GM19351 (cell line): ENCODE measurements at regions not wholly inside any gene's neighbourhood (a gene's known extent, or its start where the extent isn't known, plus 50 kb on each side); places are given as distances from the start of the nearest gene placed in this dataset.
A peak's percentile ranks its signal among the peaks of the same experiment; 100 is the strongest.
"Not testable (repeated sequence)": the region's sequence is repeated elsewhere in the genome, so short reads cannot be mapped to it uniquely, and the experiment has no call there.

ENCODE experiments used
- ATAC-seq: cut with Tn5 transposase; IDR thresholded peaks from one replicate; pipeline ENCODE4 v1.9.1; 2021; ENCODE audit warnings: mild to moderate bottlenecking, moderate library complexity; ENCODE audit not compliant: unreplicated experiment

DNA sequence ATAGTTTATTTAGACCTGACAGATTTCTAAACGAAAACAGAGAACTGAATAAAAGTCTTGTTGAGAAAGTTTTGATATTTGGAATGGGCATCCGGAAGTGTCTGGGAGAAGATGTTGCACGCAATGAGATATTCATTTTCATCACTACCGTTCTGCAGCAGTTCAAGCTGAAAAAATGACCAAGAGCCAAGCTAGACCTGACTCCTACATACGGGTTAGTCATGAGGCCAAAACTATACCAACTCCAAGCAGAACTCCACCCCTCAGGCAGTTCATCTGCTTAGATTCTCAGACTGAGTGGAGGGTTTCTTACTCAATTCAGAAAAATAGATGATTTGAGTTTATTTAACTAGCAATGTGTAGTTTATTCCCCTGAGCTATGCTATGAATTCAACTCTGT is 95.4 kb upstream of the ANXA1 start:
- ATAC-seq, result no peak

DNA sequence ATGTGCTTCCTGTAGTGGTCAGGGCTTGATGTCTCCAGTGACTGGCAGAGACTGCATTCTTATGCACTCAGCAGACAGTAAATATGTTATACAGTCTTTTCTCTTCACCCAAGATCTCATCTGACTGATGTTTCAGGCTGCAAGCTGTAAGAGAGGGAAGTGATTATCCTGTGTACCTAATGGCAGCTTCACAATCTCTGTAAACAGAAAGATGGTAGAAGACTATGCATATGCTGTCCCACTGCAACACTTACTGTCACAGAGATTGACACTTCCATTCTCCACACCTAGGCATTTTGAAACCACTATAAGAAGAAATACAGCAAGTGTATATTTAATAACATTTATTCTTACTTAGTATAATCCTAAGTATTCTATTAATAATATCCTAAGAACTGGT is 97.6 kb upstream of the ANXA1 start:
- no peak for ATAC-seq

DNA sequence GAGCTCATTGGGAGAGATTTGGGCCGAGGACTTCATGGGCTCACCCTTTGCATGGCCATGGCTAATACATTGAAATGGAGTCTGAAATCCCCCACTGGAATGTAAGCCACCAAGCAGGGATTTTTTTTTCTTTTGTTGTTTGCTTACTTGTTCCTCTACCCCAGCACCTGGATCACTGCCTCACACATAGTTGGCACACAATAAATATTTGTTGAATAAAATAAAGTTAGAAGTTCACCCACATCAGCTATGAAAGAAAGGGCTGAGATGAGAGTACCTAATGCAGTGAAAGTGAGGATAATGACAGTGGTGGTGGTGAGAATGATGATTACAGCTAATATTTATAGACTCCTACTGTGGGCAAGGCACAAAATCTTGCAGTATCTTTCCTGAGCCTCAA is 98.1 kb upstream of the ANXA1 start:
- ATAC-seq, result no peak

DNA sequence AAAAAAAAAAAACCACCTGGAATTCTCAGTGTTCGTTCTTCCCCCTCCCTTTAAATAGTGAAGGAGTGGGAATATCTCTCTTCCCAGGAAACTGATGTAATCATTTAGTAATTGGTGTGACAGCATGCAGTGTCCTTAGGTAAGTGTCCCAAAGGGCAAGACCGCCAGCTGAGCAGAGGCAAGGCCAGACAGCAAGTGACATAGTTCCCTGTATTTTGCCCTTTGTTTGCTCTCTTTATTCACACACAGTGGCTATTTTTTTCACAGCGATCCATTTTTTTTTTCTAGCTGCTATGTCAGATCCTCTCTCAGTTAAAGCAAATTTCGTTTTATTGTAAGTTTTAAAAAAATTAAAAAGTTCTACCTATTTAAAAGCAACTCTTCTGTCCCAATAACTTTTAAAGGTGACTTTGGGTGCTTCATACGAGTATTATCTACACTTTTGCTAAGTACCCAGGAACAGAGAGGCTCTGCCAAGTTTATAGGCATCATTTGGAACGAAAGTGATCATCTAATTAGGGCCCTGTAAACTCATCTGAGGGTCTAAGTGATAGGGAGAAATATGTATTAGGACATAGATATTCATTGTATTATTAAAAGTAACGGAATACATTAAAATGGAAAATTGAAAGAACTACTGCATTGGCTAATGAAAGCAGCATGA is 98.2 kb upstream of the ALDH1A1 start:
- no peak for ATAC-seq

DNA sequence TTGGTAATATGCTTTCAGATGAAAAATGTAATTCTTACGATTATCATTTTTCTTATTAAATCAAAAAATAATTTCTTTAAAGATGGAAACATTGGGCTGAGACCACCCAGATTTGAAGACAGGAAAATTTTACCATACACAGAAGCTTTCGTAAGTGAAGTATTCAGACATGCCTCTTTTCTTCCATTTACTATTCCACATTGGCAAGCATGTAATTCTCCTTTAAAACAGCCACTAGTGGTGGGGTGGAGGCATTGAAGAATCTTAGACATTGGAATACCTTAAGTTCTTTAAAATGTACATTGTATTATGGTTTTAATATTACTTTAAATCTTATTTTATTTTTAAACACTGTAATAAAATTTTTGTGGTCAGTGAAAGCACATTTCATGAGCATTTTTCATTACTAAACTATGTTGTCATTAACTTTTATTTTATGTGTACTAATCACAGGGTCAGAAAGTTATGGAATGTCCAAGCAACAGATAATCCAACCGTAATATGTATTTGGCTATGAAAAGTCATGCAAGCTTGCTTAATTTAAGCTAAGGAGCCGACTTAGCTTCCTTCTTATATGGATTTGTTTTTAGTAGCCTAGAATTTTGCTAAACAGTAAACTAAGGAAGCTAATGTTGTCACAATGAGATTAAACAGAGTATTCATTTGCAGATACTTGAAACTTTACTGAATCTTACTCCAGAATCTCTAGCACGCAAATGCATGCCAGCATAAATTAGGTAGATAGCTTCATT is 97.4 kb upstream of the ALDH1A1 start:
- ATAC-seq, result no peak

DNA sequence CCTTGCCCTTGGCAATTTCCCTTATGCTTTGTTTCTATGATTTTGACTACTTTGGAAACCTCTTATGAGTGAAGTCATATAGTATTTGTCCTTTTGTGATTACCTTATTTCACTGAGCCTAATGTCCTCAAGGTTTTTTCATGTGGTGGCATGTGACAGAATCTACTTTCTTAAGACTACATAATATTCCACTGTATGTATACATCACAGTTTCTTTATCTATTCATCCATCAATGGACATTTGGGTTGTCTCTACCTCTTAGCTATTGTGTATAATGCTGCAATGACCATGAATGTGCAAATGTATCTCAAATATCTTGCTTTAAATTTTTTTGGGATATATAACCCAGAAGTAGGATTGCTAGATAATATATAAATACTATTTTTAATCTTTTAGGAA is 96.4 kb upstream of the ALDH1A1 start:
- ATAC-seq, result no peak

DNA sequence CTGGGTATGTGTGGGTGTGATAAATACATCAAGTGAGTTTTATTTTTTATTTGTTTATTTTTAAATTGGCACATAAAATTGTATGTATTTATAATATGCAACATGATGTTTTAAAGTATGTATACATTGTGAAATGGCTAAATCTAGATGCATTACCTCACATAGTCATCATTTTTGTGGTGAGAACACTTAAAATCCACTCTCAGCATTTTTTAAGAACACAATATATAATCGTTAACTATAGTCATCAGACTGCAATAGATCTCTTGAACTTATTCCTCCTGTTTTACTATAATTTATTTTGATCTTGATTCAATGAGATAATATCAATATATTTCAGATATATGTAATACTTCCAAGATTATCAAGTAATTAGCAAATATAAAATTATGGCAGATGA is 93.9 kb upstream of the ALDH1A1 start:
- ATAC-seq, result no peak

DNA sequence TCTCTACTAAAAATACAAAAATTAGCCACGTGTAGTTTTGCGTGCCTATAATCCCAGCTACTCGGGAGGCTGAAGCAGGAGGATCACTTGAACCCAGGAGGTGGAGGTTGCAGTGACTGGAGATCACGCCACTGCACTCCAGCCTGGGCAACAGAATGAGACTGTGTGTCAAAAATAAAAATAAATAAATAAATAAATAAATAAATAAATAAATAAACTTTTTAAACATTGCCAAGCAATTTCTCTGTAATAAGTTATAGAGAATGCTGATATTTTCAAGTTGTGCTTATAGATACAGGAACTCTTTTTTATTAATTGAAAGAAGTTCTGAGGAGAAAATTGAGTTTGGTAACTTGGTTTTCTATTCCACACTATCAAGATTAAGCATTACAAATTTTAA is 91.9 kb upstream of the ALDH1A1 start:
- not testable (repeated sequence) for ATAC-seq

DNA sequence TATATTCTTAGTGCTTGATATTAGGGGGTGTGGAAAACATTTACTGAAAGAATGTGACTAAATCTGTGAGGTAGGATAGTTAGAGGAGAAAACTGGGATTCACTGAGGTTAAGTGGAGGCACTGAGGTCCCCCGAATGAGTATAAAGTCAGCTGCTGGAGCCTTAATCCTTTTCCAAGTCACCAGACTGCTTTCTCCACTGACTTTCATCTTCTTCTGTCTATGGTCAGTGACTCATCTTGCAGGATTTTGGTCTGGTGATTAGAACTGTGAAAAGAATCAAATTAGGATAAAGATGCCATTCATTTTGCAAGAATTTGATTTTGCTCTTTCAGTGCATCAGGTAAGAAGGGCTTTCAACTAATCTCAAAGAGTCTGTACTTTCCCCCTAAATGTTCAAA is 89.3 kb upstream of the ALDH1A1 start:
- no peak for ATAC-seq

DNA sequence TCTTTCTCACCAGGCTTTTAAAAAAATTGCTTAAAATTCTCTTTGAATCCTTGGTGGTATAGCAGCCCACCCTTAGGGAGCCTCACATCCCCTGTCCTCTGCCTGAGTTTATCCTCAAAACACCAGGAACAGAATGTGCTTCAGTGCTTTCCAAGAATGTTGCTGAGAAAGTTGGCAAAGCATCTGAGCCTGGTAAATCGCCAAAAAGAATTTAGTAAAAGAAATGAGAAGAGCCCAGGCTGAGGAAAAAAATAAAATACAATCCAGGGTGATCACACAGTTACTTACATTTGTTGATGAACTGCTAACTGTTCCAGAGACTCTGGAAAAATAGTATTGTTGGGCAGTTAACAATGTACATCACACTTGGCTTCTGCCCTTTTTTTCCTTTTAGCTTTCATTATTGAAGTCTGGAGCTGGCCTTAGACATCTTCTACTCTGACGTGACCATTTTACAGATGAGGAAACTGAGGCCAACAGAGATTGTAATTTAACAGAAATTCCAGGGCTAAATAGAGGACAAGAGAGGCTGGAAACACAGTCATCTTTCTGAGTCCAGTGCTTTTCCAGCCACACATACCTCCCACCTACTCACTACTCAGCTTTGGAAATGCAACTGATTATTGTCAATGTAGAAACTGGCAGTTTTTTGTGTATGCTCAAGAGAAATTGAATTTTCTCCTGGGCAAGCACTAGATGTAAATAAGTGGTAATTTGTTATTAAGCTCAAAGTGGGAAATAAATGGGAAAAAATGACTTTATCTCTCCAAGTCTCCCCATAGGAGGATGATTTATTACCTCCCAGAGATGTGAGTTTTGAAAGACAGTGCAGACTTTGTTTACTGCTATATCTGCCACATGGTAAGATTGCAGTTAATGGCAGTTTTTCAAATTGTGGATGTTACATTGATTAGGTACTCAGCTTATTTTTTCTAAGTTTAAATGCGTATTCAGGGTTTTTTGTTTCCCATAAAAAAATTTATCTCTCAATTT is 86.7 kb upstream of the ALDH1A1 start:
- no peak for ATAC-seq

DNA sequence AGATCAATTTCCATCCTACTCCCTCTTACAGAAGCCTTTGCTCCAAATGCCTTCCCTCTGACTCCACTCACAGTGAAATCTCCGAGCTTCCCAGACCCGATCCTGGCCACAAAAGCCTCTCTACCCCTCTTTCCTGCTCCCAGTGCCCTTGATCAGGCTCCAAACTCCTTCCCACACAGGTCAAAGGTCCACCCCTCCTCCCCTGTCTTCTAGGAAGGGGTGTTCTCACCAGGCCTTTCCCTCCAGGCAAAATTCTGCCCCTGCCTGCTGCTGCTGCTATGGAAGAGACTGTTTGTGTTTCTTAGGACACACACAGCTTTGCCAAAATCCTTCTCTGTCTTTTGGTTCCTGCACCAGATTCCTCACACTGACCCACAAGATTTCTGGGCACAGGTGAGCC is 85.8 kb upstream of the ALDH1A1 start:
- ATAC-seq, result no peak

DNA sequence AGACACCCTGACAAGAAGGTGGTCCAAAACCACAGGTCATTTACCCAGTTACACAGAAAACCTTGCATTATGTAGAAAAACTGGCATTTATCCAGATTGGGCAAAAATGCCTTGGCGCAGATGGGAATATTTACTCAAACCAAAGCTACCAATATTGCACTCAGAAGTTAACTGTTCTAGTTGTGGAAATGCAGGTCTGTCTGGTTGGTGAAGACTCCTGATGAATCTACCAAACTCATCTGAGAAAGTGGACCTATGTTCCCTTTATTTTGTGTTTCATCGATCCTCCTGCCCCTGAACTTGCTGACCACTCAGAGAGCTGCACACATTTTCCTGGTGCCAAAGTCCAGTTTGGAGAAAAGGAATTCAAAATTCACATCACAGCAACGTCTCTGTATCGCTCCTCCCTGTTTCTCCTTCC is 85.2 kb upstream of the ALDH1A1 start:
- ATAC-seq, result no peak

DNA sequence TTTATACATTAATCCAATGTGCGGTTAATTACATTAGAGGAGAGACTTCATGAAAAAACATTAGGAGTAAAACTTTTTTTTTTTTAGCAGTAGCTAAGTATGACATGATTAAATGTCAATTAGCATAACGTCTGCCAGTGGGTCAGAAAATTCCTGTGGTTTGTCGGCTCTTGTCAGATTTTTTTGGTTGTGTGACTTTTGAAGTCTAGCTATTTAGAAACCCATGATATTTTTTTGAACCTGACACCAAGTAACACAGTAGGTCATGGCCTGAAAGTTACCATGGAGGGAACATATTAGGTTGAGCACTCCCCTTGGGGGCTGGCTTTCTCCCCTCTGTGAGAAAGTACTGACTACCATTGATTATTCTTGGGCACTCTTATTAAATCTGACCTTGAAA is 84.8 kb upstream of the ALDH1A1 start:
- ATAC-seq, result no peak

DNA sequence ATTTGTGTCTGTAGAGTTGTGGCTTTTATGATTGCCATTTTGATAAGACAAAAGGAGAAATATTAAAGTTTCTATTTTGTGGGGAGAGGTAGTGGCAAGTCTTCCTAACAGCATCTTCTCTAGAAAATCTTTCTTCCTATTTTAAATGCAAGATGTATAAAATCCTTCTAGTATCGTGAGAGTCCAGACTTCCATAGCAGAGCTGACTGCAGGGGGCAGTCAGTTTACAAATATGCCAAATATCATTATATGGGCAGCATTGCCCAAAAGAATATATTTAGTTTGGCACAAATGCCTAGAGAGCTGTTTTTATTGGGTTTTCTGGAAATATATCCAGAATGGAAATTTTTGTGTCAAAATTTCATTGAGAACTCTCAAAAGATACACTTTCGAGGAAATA is 82.1 kb upstream of the ALDH1A1 start:
- no peak for ATAC-seq

DNA sequence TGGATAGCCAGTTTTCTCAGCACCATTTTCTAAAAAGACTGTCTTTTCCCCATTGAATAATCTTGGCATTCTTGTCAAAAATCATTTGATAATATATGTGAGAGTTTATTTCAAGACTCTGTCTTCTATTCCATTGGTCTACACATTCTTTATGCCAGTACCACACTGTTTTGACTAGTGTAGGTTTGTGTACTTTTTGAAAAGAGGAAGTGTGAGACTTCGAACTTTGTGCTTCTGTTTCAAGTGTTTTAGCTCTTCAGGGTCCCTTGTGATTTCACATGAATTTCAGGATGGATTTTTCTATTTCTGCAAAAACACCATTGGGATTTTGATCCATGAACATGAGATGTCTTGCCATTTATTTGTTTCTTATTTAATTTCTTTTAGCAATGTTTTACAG is 78.5 kb upstream of the ALDH1A1 start:
- no peak for ATAC-seq

DNA sequence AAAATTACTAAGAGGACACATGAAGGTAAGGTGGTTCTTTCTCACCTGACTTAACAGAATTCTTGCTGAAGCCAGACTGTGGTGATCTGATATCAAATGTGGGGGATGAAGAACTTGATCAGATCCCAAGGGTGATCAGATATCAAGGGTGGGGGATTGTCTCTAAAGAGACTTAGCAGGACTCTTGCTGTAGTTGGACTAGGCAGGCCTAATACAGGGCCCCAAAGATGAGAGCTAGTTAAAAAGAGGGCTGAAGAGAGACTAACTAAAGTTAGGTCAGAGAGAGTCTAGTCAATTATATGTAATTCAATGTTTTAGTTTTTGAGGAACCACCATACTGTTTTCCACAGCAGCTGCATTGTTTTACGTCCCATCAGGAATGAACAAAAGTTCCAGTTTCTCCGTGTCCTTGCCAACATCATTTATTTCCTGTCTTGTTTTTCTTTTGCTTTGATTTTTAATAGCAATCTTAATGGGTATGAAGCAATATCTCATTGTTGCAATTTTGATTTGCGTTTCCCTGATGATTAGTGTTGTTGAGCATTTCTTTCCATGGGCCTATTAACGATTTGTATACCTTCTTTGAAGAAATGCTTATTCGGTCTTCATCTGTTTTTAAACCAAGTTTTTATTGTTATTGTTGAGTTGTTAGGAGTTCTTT is 77.6 kb upstream of the ALDH1A1 start:
- ATAC-seq, result no peak

DNA sequence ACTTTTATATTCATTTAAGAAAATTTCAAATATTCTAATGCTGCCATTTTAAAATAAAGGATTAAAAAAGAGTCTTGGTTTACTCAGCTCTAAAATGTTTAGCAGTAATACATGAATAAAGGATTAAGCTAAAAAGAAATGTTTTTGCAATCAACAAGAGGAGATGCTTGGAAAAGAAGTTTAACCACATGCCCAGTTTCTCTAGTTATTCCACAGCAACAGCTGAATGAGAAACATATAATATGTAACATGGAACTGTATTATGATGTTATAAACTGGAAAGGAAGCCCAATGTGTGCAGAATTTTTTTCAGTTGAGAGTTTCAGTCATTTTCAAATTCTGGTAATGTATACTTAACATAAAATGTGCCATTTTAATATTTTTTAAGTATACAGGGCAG is 76.5 kb upstream of the ALDH1A1 start:
- ATAC-seq, result no peak

DNA sequence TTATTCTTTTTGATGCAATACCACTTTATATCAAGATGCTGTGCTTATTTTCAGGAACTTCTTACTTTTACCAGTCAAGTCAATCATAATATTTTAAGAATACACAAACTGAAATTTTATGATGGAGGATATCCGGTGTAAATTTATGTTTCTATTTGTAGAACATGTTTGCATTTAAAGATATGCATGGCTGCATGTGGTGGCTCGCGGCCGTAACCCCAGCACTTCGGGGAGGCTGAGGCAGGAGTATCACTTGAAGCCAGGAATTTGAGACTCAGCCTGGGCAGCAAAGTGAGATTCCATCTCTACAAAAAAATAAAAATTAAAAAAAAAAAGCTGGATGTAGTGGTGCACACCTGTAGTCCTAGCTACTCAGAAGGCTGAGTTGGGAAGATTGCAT is 73.5 kb upstream of the ALDH1A1 start:
- ATAC-seq, result peak; percentile 44

DNA sequence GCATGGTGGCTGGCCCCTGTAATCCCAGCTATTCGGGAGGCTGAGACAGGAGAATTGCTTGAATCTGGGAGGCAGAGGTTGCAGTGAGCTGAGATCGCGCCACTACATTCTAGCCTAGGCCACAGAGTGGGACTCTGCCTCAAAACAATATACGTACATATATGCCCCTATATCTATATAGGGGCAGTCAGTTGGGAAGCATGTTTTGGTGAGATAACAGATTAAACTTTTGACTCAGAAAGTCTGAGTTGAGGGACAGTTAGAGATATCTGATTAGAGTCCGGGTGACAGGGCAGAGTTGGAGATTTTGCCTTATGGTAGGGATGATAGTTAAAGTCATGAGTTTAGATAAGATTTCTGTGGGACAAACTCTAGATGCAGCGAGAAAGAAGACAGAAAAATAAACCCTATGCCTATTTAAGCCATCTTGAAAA is 71.8 kb upstream of the ALDH1A1 start:
- no peak for ATAC-seq

DNA sequence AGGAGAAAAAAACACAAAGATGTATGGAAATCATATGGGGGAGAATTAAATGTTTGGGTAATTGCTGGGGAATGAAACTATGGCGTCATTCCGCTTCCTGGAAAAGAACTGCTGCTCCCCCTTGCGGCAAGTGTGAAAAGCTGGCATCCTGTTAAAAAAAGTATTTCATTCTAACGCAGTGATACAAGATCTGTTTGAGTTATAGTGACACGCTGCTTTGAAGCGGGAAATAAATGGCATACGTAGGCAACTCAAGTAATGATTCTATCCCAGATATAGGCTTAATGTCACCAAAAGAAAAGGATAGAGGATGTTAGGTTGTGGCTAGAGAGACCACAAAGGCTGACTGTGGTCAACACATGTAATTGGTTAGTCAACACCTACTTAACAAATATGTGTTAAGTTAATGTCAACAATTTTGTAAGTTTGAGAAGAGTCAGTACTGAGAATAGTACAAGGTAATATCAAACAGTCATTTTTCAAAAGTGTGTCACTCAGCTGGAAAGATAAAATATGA is 70.2 kb upstream of the ALDH1A1 start:
- ATAC-seq, result peak; percentile 71

DNA sequence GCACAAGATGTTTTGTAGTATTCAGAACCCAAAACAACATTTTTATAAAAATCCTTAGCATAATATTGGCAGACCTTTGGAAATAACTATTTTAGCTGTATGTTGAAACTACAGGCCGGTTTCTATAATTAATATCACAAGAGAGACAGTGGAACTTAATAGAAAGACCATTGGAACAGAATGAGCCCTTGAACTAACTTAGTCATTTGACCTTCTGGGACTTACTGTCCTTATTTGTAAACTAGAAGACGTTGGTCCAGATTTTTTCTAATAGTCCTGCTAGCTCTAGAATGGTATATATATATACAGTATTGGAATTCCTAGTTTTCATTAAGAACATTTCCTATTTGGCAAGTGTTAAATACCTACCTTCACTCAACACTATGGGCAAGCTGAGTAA is 69.5 kb upstream of the ALDH1A1 start:
- no peak for ATAC-seq
